ENCODE measurements at regions not wholly inside any gene's neighbourhood (a gene's known extent, or its start where the extent isn't known, plus 50 kb on each side); places are given as distances from the start of the nearest gene placed in this dataset.

- no peak for TF ChIP-seq CTCF (conservative IDR thresholded peaks at IDR 0.05; ENCODE audit: low read depth)
- POLR2A ChIA-PET (ENCODE audit: low non-redundant PET) = no interaction called here
- CTCF ChIA-PET = no interaction called here
- no peak overlapping the region for H3K27ac ChIP-seq
- DNase-seq (ENCODE audit: low spot score) = no peak
Observed at GRCh38 chr3:177947901-177948300, 588.3 kb upstream of the KCNMB2 start.

- ChIA-PET CTCF (no interaction called here), POLR2A (ENCODE audit: low non-redundant PET) (no interaction called here)
- no peak for TF ChIP-seq CTCF (conservative IDR thresholded peaks at IDR 0.05; ENCODE audit: low read depth)
- no peak overlapping the region for H3K27ac ChIP-seq
- DNase-seq (ENCODE audit: low spot score) = no peak
Observed at GRCh38 chr3:177948716-177949425, 587.4 kb upstream of the KCNMB2 start.

GRCh38 chr3:177959188-177959587 lies 577.0 kb upstream of the KCNMB2 start:
- DNase-seq (ENCODE audit: low spot score) = no peak
- H3K27ac ChIP-seq = no peak overlapping the region
- POLR2A ChIA-PET (ENCODE audit: low non-redundant PET) = no interaction called here
- no peak for TF ChIP-seq CTCF (conservative IDR thresholded peaks at IDR 0.05; ENCODE audit: low read depth)
- CTCF ChIA-PET = no interaction called here

- CTCF ChIA-PET = interaction anchor here (0.6 kb wide), 1 partner anchor 143 kb away, joined by 3 read pairs; no protein-coding TSS in a partner anchor
- no peak for TF ChIP-seq CTCF (conservative IDR thresholded peaks at IDR 0.05; ENCODE audit: low read depth)
- POLR2A ChIA-PET (ENCODE audit: low non-redundant PET) = no interaction called here
Observed at GRCh38 chr3:177960014-177960413, 576.2 kb upstream of the KCNMB2 start.

GRCh38 chr3:177960722-177961121 lies 575.5 kb upstream of the KCNMB2 start:
- DNase-seq (ENCODE audit: low spot score) = no peak
- no peak for TF ChIP-seq CTCF (conservative IDR thresholded peaks at IDR 0.05; ENCODE audit: low read depth)
- no peak overlapping the region for H3K27ac ChIP-seq
- CTCF ChIA-PET = interaction anchor here (0.5 to 0.7 kb wide), 2 partner anchors 163 to 1048 kb away, joined by 4 to 5 read pairs; no protein-coding TSS in a partner anchor
- POLR2A ChIA-PET (ENCODE audit: low non-redundant PET) = no interaction called here

More at GRCh38 chr3:177960014-177960413, 576.2 kb upstream of the KCNMB2 start:
- no peak overlapping the region for H3K27ac ChIP-seq
- DNase-seq (ENCODE audit: low spot score) = no peak

- no peak overlapping the region for H3K27ac ChIP-seq
- no peak for TF ChIP-seq CTCF (conservative IDR thresholded peaks at IDR 0.05; ENCODE audit: low read depth)
- POLR2A ChIA-PET (ENCODE audit: low non-redundant PET) = no interaction called here
- CTCF ChIA-PET = no interaction called here
- DNase-seq (ENCODE audit: low spot score) = no peak
Observed at GRCh38 chr3:177961784-177962183, 574.5 kb upstream of the KCNMB2 start.

All from RWPE1 (cell line).